HCT116 (cell line): ENCODE measurements at regions not wholly inside any gene's neighbourhood (a gene's known extent, or its start where the extent isn't known, plus 50 kb on each side); places are given as distances from the start of the nearest gene placed in this dataset.
"Not testable (repeated sequence)": the region's sequence is repeated elsewhere in the genome, so short reads cannot be mapped to it uniquely, and the experiment has no call there.

Experiments used
- EZH2 ChIP-seq: fragments of 200-600 bp; sonication (generic); IDR thresholded peaks from 2 replicates; pipeline ENCODE4 v1.6.1; 2017; ENCODE audit warnings: antibody characterized with exemption, mixed run types
- EZH2phosphoT487 ChIP-seq: fragments of 200-600 bp; IDR thresholded peaks from 2 replicates; pipeline ENCODE4 v1.6.1; 2018; ENCODE audit warnings: antibody characterized with exemption, borderline replicate concordance
- JUND ChIP-seq: IDR thresholded peaks from 2 replicates; pipeline ENCODE4 v1.6.1; 2012
- POLR2A ChIP-seq: IDR thresholded peaks from 2 replicates; pipeline ENCODE4 v1.7.0; 2011; ENCODE audit warnings: borderline replicate concordance; ENCODE audit not compliant: insufficient read depth, insufficient read length; ENCODE audit errors: extremely low read depth
- POLR2AphosphoS5 ChIP-seq: IDR thresholded peaks from 2 replicates; pipeline ENCODE4 v1.6.1; 2011; ENCODE audit warnings: mild to moderate bottlenecking, low read depth, low read length, moderate library complexity
- RAD21 ChIP-seq: IDR thresholded peaks from 2 replicates; pipeline ENCODE4 v1.6.1; 2012; ENCODE audit warnings: low read depth, mild to moderate bottlenecking
- SP1 ChIP-seq: IDR thresholded peaks from 2 replicates; pipeline ENCODE4 v1.6.1; 2012; ENCODE audit warnings: low read depth
- SRF ChIP-seq: IDR thresholded peaks from 2 replicates; pipeline ENCODE4 v1.6.1; 2012; ENCODE audit warnings: low read depth
- TCF7L2 ChIP-seq: IDR thresholded peaks from 2 replicates; pipeline ENCODE4 v1.7.0; 2011; ENCODE audit warnings: borderline replicate concordance, inconsistent platforms; ENCODE audit not compliant: insufficient read depth, insufficient read length; ENCODE audit errors: extremely low read depth
- ZFX ChIP-seq: fragments of 450-650 bp; IDR thresholded peaks from 2 replicates; pipeline ENCODE4 v1.6.1; 2017
- TF ChIP-seq, protein P1 (sequence below), 3 experiments: fragments of 200-600 bp in 1 of 3; sonication (generic) in 1 of 3; IDR thresholded peaks in 2 of 3; conservative IDR thresholded peaks in 1 of 3; 2 replicates each; pipeline ENCODE4 v1.5.1; 2012 to 2017; ENCODE audit warnings: low read depth in 2 of 3, low read length in 2 of 3, antibody characterized with exemption in 1 of 3, borderline replicate concordance in 1 of 3, control low read depth in 1 of 3, mild to moderate bottlenecking in 1 of 3, mixed read lengths in 1 of 3, mixed run types in 1 of 3, moderate library complexity in 1 of 3; ENCODE audit not compliant: insufficient read depth in 1 of 3
- TF ChIP-seq, protein P2 (sequence below): IDR thresholded peaks from 2 replicates; pipeline ENCODE4 v1.6.1; 2012
- TF ChIP-seq, protein P3 (sequence below): IDR thresholded peaks from 2 replicates; pipeline ENCODE4 v1.6.1; 2012; ENCODE audit warnings: low read depth
- TF ChIP-seq, protein P4 (sequence below): IDR thresholded peaks from 2 replicates; pipeline ENCODE4 v1.6.1; 2012

DNA sequence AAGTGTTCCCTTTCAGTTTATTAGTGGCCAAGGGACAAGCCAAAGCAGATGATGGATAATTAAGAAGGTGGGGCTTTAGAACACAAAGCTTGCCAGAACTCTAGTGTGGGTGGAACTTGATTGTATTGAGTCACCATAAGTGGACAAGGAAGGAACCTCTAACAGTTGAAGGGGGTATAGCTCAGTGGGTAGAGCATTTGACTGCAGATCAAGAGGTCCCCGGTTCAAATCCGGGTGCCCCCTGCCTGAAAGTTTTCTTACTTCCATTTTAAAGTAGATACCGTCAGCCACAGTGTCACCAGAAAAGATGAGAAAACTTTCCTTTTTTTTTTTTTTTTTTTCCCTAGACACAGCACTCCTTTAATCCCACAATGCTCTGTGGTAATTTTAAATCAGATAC is 152.3 kb downstream of the MTHFS start:
- TF ChIP-seq, protein P1, sequence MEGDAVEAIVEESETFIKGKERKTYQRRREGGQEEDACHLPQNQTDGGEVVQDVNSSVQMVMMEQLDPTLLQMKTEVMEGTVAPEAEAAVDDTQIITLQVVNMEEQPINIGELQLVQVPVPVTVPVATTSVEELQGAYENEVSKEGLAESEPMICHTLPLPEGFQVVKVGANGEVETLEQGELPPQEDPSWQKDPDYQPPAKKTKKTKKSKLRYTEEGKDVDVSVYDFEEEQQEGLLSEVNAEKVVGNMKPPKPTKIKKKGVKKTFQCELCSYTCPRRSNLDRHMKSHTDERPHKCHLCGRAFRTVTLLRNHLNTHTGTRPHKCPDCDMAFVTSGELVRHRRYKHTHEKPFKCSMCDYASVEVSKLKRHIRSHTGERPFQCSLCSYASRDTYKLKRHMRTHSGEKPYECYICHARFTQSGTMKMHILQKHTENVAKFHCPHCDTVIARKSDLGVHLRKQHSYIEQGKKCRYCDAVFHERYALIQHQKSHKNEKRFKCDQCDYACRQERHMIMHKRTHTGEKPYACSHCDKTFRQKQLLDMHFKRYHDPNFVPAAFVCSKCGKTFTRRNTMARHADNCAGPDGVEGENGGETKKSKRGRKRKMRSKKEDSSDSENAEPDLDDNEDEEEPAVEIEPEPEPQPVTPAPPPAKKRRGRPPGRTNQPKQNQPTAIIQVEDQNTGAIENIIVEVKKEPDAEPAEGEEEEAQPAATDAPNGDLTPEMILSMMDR (IDR thresholded peaks at IDR 0.05 in 2 of 3, conservative IDR thresholded peaks at IDR 0.05 in 1 of 3; ENCODE audit: borderline replicate concordance in 1 of 3, insufficient read depth in 1 of 3, low read depth in 2 of 3, low read length in 2 of 3): not testable (repeated sequence)
- not testable (repeated sequence) for TF ChIP-seq EZH2, SP1, POLR2AphosphoS5, SRF, RAD21, POLR2A, EZH2phosphoT487, ZFX, JUND, TCF7L2
- TF ChIP-seq, protein P2, sequence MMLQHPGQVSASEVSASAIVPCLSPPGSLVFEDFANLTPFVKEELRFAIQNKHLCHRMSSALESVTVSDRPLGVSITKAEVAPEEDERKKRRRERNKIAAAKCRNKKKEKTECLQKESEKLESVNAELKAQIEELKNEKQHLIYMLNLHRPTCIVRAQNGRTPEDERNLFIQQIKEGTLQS: peak; percentile 71; the same call in 1 of the 2 replicates
- TF ChIP-seq, protein P3, sequence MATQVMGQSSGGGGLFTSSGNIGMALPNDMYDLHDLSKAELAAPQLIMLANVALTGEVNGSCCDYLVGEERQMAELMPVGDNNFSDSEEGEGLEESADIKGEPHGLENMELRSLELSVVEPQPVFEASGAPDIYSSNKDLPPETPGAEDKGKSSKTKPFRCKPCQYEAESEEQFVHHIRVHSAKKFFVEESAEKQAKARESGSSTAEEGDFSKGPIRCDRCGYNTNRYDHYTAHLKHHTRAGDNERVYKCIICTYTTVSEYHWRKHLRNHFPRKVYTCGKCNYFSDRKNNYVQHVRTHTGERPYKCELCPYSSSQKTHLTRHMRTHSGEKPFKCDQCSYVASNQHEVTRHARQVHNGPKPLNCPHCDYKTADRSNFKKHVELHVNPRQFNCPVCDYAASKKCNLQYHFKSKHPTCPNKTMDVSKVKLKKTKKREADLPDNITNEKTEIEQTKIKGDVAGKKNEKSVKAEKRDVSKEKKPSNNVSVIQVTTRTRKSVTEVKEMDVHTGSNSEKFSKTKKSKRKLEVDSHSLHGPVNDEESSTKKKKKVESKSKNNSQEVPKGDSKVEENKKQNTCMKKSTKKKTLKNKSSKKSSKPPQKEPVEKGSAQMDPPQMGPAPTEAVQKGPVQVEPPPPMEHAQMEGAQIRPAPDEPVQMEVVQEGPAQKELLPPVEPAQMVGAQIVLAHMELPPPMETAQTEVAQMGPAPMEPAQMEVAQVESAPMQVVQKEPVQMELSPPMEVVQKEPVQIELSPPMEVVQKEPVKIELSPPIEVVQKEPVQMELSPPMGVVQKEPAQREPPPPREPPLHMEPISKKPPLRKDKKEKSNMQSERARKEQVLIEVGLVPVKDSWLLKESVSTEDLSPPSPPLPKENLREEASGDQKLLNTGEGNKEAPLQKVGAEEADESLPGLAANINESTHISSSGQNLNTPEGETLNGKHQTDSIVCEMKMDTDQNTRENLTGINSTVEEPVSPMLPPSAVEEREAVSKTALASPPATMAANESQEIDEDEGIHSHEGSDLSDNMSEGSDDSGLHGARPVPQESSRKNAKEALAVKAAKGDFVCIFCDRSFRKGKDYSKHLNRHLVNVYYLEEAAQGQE: not testable (repeated sequence)
- TF ChIP-seq, protein P4, sequence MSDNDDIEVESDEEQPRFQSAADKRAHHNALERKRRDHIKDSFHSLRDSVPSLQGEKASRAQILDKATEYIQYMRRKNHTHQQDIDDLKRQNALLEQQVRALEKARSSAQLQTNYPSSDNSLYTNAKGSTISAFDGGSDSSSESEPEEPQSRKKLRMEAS: not testable (repeated sequence)
